Omental fat pad (tissue), 3 donors: ENCODE measurements at regions not wholly inside any gene's neighbourhood (a gene's known extent, or its start where the extent isn't known, plus 50 kb on each side); places are given as distances from the start of the nearest gene placed in this dataset.

Experiments used
- ATAC-seq: fragments of 150-250 bp; one replicate; pipeline ENCODE4 v1.9.1; 2016; ENCODE audit warnings: mild to moderate bottlenecking, moderate library complexity; ENCODE audit not compliant: low FRiP score
- DNase-seq: peaks from one replicate; pipeline ENCODE4 v3.0.0-alpha.2; 2019; ENCODE audit warnings: low spot score
- TF ChIP-seq, protein P1 (sequence below), 3 donors: fragments of 450-650 bp; IDR thresholded peaks; one replicate each; pipeline ENCODE4 v1.5.1; 2016 to 2017; ENCODE audit warnings: antibody characterized with exemption in 3 of 3, mild to moderate bottlenecking in 3 of 3, moderate library complexity in 2 of 3

DNA sequence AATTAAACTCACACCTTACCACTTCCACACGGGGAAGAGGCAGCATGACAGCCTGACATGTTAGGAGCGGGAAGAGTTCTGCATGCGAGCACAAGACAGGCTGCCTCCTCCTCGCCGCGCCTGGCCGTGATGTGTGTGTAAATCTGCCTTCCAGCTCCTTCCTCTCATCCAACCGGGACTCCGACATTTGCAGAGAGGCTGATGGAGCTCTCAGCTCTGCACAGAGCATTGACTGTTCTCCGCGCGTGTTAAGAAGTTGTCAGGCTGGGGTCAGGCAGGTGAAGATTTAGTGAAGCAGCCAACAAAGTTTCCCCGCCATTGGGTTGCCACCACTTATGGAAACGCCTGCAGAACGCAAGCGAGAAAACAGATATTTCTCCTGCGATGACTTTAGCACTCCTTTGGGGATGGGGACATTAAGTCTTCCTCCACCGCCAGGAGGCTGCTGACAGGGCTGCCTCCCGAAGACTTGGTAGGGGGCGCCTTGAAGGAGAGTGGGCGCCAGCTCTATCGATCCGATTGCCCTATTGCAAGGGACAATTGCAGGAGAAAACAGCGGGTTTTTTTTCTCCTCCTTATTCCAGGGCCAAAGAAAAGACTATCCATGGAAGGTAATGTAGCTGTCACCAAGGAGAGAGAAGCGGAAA is 213.9 kb upstream of the TSHZ3 start:
- TF ChIP-seq, protein P1, sequence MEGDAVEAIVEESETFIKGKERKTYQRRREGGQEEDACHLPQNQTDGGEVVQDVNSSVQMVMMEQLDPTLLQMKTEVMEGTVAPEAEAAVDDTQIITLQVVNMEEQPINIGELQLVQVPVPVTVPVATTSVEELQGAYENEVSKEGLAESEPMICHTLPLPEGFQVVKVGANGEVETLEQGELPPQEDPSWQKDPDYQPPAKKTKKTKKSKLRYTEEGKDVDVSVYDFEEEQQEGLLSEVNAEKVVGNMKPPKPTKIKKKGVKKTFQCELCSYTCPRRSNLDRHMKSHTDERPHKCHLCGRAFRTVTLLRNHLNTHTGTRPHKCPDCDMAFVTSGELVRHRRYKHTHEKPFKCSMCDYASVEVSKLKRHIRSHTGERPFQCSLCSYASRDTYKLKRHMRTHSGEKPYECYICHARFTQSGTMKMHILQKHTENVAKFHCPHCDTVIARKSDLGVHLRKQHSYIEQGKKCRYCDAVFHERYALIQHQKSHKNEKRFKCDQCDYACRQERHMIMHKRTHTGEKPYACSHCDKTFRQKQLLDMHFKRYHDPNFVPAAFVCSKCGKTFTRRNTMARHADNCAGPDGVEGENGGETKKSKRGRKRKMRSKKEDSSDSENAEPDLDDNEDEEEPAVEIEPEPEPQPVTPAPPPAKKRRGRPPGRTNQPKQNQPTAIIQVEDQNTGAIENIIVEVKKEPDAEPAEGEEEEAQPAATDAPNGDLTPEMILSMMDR (IDR thresholded peaks at IDR 0.05) = no peak
- DNase-seq = no peak
- ATAC-seq = no peak

DNA sequence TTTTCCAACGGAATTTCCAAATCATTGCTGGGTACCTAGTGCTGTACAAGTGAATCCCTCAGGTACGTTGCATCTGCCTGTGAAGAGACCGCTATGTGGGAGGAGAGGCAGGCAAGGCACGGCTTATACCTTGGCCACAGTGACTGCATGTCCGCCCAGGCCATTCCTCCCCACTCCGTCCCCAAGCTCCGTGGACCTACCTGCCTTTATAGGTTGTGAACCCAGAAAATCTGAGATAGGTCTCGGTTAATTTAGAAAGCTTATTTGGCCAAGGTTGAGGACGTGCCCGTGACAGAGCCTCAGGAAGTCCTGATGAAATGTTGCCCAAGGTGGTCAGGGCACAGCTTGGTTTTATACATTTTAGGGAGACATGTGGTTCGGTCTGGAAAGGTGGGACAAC is 218.5 kb upstream of the TSHZ3 start:
- ATAC-seq = no peak
- no peak for DNase-seq
- TF ChIP-seq, protein P1 (IDR thresholded peaks at IDR 0.05) = no peak

DNA sequence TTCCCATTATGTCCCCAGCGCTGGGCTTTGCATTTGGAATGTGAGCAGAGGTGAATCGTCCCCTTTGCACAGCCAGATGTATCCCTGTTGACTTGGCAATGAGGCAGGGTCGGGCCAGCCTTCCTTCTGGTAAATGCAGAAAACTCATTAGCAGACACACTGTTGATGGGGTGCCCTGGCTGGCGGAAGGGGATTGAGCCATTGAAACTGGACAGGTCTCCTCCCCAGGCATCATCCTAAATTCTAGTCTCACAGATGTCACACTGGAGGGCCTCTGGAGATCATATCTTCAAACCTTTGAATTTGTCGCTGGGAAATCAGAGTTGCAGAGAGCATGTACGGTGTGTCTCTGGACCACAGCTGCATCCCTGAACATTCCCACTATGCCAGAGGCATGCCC is 219.5 kb upstream of the TSHZ3 start:
- no peak for DNase-seq
- TF ChIP-seq, protein P1 (IDR thresholded peaks at IDR 0.05) = no peak
- ATAC-seq = no peak

DNA sequence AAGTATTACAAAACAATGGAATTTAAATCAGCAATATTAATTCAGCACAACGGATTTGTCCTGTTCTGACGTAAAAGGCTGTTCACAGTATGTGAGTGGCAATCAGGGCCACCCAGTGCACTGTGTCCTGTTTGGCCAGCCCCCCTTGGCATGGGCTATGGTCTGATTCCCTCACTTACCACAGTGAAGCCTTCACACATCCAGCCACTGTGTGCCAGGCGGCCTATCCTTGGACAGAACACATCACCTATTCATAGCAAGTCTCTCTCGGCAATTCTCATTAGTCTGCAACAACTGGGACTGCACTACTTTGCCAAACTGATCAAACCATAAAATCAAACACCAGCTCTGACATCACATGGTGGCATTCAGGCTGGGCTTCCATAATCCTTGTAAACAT is 221.5 kb upstream of the TSHZ3 start:
- no peak for DNase-seq
- TF ChIP-seq, protein P1 (IDR thresholded peaks at IDR 0.05) = no peak
- no peak for ATAC-seq

DNA sequence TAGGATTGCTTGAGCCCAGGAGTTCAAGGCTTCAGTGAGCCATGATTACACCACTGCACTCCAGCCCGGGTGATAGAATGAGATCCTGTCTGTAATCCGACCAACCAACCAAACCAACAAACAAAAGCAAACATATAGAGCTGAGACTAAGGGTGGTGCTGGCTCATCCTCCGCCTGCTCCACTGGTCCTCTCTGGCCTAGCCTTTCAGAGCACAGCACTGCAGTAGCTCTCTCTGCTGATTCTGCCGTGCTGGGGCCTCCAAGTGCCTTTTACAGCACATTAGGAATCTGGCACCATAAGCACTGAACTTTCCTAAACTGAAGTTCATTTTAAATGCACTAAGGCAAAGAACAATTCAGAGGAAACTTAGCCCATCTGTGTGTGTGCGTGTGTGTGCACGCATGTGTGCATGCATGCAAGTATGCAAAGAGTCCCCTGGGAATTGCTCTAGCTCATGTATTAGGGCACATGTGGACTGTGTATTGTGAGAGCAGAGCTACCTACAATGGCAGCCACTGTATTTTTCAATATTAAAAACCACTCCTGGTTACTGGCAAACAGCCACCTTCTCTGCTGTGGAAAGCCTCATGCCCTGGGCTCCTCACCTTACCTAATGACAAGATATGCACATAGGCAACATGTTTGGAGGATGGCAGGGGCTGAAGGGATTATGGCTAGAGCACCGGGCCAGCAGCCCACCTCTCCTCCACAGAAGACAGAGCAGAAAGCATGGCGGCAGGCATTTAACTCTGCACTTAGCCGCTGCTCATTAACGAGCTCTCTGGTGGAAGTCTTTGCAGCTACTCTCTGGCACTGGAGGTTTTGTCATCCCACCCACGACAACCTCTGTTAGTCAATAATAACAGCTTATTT is 223.1 kb upstream of the TSHZ3 start:
- DNase-seq (no peak), ATAC-seq (no peak)
- TF ChIP-seq, protein P1 (IDR thresholded peaks at IDR 0.05) = no peak

DNA sequence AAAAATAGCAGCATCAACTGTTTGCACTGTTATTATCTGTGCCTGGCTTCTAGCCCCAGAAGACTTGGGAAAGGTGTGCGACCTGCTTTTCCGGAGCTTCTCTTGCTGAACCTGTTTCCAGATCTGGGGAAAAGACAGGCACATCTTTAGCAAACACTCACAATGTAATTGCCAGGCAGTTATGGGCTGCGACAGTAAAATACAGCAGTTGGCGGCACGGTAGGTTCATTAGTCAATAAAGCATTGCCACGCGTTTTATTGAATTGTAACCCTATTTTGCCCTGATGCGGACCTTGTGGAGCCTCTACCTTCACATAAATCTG is 223.7 kb upstream of the TSHZ3 start:
- DNase-seq (no peak), ATAC-seq (no peak)
- TF ChIP-seq, protein P1 (IDR thresholded peaks at IDR 0.05) = no peak
